ENCODE measurements at regions not wholly inside any gene's neighbourhood (a gene's known extent, or its start where the extent isn't known, plus 50 kb on each side); places are given as distances from the start of the nearest gene placed in this dataset.

DNA sequence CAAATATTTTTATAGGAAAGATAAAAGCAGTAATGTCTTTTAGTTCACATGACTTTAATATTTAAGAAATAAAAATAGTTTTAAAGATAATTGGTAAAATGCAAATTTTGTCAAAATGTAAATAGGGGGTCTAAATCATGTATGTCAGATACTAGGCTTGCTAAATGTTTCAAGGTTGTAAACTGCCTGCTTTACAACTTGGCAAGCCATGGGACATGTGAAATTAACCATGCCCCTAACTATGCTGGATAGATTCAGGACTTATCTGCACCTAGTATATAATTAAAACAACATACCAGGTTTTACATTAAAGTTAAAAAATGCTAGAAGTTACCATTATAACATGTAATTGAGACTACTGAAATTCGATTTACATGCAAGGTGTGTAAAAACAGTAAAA lies 537.3 kb upstream of the MIS18BP1 start:
- Histone ChIP-seq H3K9me3 (ENCODE audit: insufficient read depth, low read length) (peaks cover 15% of the 10 kb centered on the region; the same call in 1 of the 2 replicates), H3K36me3 (ENCODE audit: low read length) (no peaks in the 10 kb centered on the region), H3K9me2 (replicated peaks; ENCODE audit: insufficient read depth, low read length) (no peaks in the 10 kb centered on the region), H3K9ac (ENCODE audit: low read length) (no peak overlapping the region), H3K27ac (ENCODE audit: low read depth, low read length) (no peak overlapping the region), H3K27me3 (ENCODE audit: low read length) (no peaks in the 10 kb centered on the region), H3K4me2 (ENCODE audit: low read depth, low read length, poor library complexity, severe bottlenecking) (no peak overlapping the region), H3F3A (ENCODE audit: insufficient read depth) (no peaks in the 10 kb centered on the region), H3K4me3 (ENCODE audit: insufficient read depth, low read length, poor library complexity, severe bottlenecking) (no peak overlapping the region), H3K79me2 (ENCODE audit: insufficient read depth, low read length) (no peaks in the 10 kb centered on the region), H2AFZ (ENCODE audit: low read depth, low read length, severe bottlenecking) (no peak overlapping the region), H4K20me1 (ENCODE audit: low read depth, low read length) (no peaks in the 10 kb centered on the region)
- TF ChIP-seq, protein P1, sequence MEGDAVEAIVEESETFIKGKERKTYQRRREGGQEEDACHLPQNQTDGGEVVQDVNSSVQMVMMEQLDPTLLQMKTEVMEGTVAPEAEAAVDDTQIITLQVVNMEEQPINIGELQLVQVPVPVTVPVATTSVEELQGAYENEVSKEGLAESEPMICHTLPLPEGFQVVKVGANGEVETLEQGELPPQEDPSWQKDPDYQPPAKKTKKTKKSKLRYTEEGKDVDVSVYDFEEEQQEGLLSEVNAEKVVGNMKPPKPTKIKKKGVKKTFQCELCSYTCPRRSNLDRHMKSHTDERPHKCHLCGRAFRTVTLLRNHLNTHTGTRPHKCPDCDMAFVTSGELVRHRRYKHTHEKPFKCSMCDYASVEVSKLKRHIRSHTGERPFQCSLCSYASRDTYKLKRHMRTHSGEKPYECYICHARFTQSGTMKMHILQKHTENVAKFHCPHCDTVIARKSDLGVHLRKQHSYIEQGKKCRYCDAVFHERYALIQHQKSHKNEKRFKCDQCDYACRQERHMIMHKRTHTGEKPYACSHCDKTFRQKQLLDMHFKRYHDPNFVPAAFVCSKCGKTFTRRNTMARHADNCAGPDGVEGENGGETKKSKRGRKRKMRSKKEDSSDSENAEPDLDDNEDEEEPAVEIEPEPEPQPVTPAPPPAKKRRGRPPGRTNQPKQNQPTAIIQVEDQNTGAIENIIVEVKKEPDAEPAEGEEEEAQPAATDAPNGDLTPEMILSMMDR (IDR thresholded peaks at IDR 0.05; ENCODE audit: insufficient read depth, low read length, poor library complexity, severe bottlenecking) = no peak
- no peak for TF ChIP-seq EZH2phosphoT487 (conservative IDR thresholded peaks at IDR 0.05; ENCODE audit: low read length)

DNA sequence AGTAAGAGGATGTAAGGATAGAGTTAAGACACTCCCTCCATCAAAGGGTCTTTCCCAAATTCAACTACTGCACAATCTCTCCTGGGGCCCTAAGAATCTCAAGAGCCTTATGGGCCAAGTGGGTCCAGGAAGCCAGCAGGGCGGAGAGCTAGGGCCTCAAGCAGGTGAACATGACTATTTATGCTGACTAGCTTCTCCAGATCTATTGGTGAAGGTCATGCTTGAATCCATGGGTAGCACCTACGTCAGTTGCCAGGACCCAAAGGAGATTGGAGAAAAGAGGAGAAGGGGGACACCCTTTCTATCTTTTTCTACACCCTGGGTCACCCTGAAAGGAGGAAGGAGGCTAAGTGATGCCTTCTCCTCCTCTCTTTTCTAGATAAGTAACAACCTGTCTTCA lies 534.2 kb upstream of the MIS18BP1 start:
- no peaks in the 10 kb centered on the region for H3K79me2 ChIP-seq (ENCODE audit: insufficient read depth, low read length)
- no peaks in the 10 kb centered on the region for H3F3A ChIP-seq (ENCODE audit: insufficient read depth)
- 0 out of 2 replicates have a peak, but pooled peaks cover 4% of the 10 kb centered on the region for H3K36me3 ChIP-seq (ENCODE audit: low read length)
- no peak overlapping the region for H3K4me2 ChIP-seq (ENCODE audit: low read depth, low read length, poor library complexity, severe bottlenecking)
- TF ChIP-seq, protein P1 (IDR thresholded peaks at IDR 0.05; ENCODE audit: insufficient read depth, low read length, poor library complexity, severe bottlenecking) = no peak
- TF ChIP-seq EZH2phosphoT487 (conservative IDR thresholded peaks at IDR 0.05; ENCODE audit: low read length) = no peak
- H3K27me3 ChIP-seq (ENCODE audit: low read length) = no peaks in the 10 kb centered on the region
- no peaks in the 10 kb centered on the region for H4K20me1 ChIP-seq (ENCODE audit: low read depth, low read length)
- no peak overlapping the region for H3K4me3 ChIP-seq (ENCODE audit: insufficient read depth, low read length, poor library complexity, severe bottlenecking)
- H3K27ac ChIP-seq (ENCODE audit: low read depth, low read length) = no peak overlapping the region
- H2AFZ ChIP-seq (ENCODE audit: low read depth, low read length, severe bottlenecking) = no peak overlapping the region
- H3K9me2 ChIP-seq (replicated peaks; ENCODE audit: insufficient read depth, low read length) = no peaks in the 10 kb centered on the region
- H3K9ac ChIP-seq (ENCODE audit: low read length) = no peak overlapping the region
- H3K9me3 ChIP-seq (ENCODE audit: insufficient read depth, low read length) = peaks cover 18% of the 10 kb centered on the region; the same call in 1 of the 2 replicates

DNA sequence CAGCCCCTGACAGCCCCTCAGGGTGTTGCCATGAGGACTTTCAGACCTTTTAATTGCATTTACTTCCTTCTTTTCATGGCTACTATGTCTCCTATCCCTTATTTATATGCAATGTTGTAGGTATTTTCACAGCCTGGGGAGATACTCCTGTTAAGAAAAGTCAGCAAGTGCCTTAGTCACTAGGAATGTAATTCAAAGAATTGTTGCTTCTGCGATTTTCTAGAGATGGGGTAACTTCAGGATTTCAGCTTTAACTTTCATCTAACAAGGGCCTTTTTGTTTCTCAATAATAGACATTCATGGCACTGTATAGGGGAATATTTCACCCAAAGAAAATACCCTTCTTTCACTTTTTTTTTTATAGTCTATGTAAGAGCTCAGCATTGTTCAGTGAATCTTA lies 533.3 kb upstream of the MIS18BP1 start:
- Histone ChIP-seq H4K20me1 (ENCODE audit: low read depth, low read length) (no peaks in the 10 kb centered on the region), H3K9me2 (replicated peaks; ENCODE audit: insufficient read depth, low read length) (no peaks in the 10 kb centered on the region), H3F3A (ENCODE audit: insufficient read depth) (no peaks in the 10 kb centered on the region), H2AFZ (ENCODE audit: low read depth, low read length, severe bottlenecking) (no peak overlapping the region), H3K4me2 (ENCODE audit: low read depth, low read length, poor library complexity, severe bottlenecking) (no peak overlapping the region), H3K79me2 (ENCODE audit: insufficient read depth, low read length) (no peaks in the 10 kb centered on the region), H3K9me3 (ENCODE audit: insufficient read depth, low read length) (peaks cover 18% of the 10 kb centered on the region; the same call in 1 of the 2 replicates), H3K4me3 (ENCODE audit: insufficient read depth, low read length, poor library complexity, severe bottlenecking) (no peak overlapping the region), H3K9ac (ENCODE audit: low read length) (no peak overlapping the region), H3K27me3 (ENCODE audit: low read length) (no peaks in the 10 kb centered on the region), H3K27ac (ENCODE audit: low read depth, low read length) (no peak overlapping the region), H3K36me3 (ENCODE audit: low read length) (0 out of 2 replicates have a peak, but pooled peaks cover 4% of the 10 kb centered on the region)
- TF ChIP-seq EZH2phosphoT487 (conservative IDR thresholded peaks at IDR 0.05; ENCODE audit: low read length) = no peak
- TF ChIP-seq, protein P1 (IDR thresholded peaks at IDR 0.05; ENCODE audit: insufficient read depth, low read length, poor library complexity, severe bottlenecking) = no peak
